HCT116 (cell line): ENCODE measurements at regions not wholly inside any gene's neighbourhood (a gene's known extent, or its start where the extent isn't known, plus 50 kb on each side); places are given as distances from the start of the nearest gene placed in this dataset.

Experiments
- ATAC-seq: fragments of 200-7000 bp; cut with Tn5 transposase; 2 replicates; pipeline ENCODE4 v1.9.1; 2020; ENCODE audit warnings: mild to moderate bottlenecking, moderate library complexity
- BruUV-seq: library from RNA; stranded (reverse); fragments of 400-500 nt; replicated peaks from 2 replicates; lab custom pipeline; 2021; lab: Mats Ljungman, UMichigan
- CTCF ChIA-PET: fragments of 300-600 bp; sonication (Branson Sonifier 250); formaldehyde crosslinking; loops from one replicate; lab custom pipeline; 2021; ENCODE audit warnings: antibody characterized with exemption; lab: Charles Lee
- POLR2A ChIA-PET: fragments of 300-600, 350-600 bp; sonication (Branson Sonifier 250); formaldehyde crosslinking; loops from one replicate; lab custom pipeline; 2021; ENCODE audit warnings: antibody characterized with exemption; lab: Charles Lee
- RAD21 ChIA-PET, 2 experiments: fragments of 300-600 bp; sonication (Branson Sonifier 250); formaldehyde crosslinking; loops; one replicate each; lab custom pipeline; 2023; ENCODE audit warnings: low total read pairs in 2 of 2; ENCODE audit not compliant: uncharacterized antibody in 2 of 2, unreplicated experiment in 2 of 2, low non-redundant PET in 1 of 2; lab: Charles Lee
- DNase-seq: peaks from one replicate; pipeline ENCODE4 v3.0.0-alpha.2; 2010; ENCODE audit warnings: low read depth, low spot score
- H2AFZ ChIP-seq: fragments of 200-600 bp; shearing (Covaris generic), sonication (generic); 2 replicates; pipeline ENCODE4 v1.6.1; 2017; ENCODE audit warnings: low read depth, mixed run types, mixed read lengths, antibody characterized with exemption, low read length; ENCODE audit not compliant: poor library complexity, severe bottlenecking
- H3K27ac ChIP-seq: 2 replicates; pipeline ENCODE4 v1.5.1; 2012; ENCODE audit warnings: low read depth, low read length
- H3K27me3 ChIP-seq: fragments of 200-600 bp; sonication (generic); 2 replicates; pipeline ENCODE4 v1.6.1; 2016; ENCODE audit warnings: mixed run types, low read length, mixed read lengths; ENCODE audit not compliant: insufficient read depth
- H3K36me3 ChIP-seq, 2 experiments: fragments of 200-500 bp in 1 of 2; fragments of 200-600 bp in 1 of 2; sonication (Bioruptor generic) in 1 of 2; sonication (generic) in 1 of 2; 2 replicates each; pipeline versions ENCODE4 v1.5.1 to v1.6.1; 2014 to 2016; ENCODE audit warnings: low read length in 2 of 2, inconsistent platforms in 1 of 2, mixed read lengths in 1 of 2, mixed run types in 1 of 2; ENCODE audit not compliant: insufficient read depth in 2 of 2, control insufficient read depth in 1 of 2
- H3K4me1 ChIP-seq, 2 experiments: fragments of 200-600 bp in 1 of 2; sonication (generic) in 1 of 2; 2 replicates each; pipeline versions ENCODE4 v1.5.1 to v1.6.1; 2012 to 2017; ENCODE audit warnings: low read length in 2 of 2, inconsistent platforms in 1 of 2, mild to moderate bottlenecking in 1 of 2, mixed read lengths in 1 of 2, mixed run types in 1 of 2, moderate library complexity in 1 of 2; ENCODE audit not compliant: insufficient read depth in 2 of 2, control insufficient read depth in 1 of 2
- H3K4me2 ChIP-seq: fragments of 200-600 bp; sonication (generic); 2 replicates; pipeline ENCODE4 v1.6.1; 2017; ENCODE audit warnings: mixed run types, low read length, mixed read lengths
- H3K4me3 ChIP-seq, 2 experiments: fragments of 200-600 bp in 1 of 2; sonication (generic) in 1 of 2; replicated peaks in 1 of 2; 2 replicates each; pipeline ENCODE4 v1.5.1; 2011 to 2016; ENCODE audit warnings: low read length in 2 of 2, control low read depth in 1 of 2, low read depth in 1 of 2, mild to moderate bottlenecking in 1 of 2, mixed read lengths in 1 of 2, mixed run types in 1 of 2
- H3K79me2 ChIP-seq: fragments of 200-600 bp; sonication (generic); 2 replicates; pipeline ENCODE4 v1.6.1; 2017; ENCODE audit warnings: mild to moderate bottlenecking, mixed run types, low read length, moderate library complexity, mixed read lengths; ENCODE audit not compliant: insufficient read depth
- H3K9ac ChIP-seq: fragments of 200-600 bp; sonication (generic); 2 replicates; pipeline ENCODE4 v1.6.1; 2016; ENCODE audit warnings: low read length, mixed read lengths
- H3K9me2 ChIP-seq: fragments of 200-600 bp; sonication (generic), shearing (Covaris generic); 2 replicates; pipeline ENCODE4 v1.6.1; 2017; ENCODE audit warnings: mixed run types, mild to moderate bottlenecking, moderate library complexity; ENCODE audit not compliant: insufficient read depth
- H3K9me3 ChIP-seq, 2 experiments: fragments of 200-500 bp in 1 of 2; fragments of 200-600 bp in 1 of 2; sonication (Bioruptor generic) in 1 of 2; sonication (generic) in 1 of 2; 2 replicates each; pipeline ENCODE4 v1.6.1; 2014 to 2017; ENCODE audit warnings: low read length in 2 of 2, mixed read lengths in 2 of 2, inconsistent platforms in 1 of 2, low read depth in 1 of 2, mild to moderate bottlenecking in 1 of 2, mixed run types in 1 of 2, moderate library complexity in 1 of 2; ENCODE audit not compliant: control insufficient read depth in 1 of 2, insufficient read depth in 1 of 2
- H4K20me1 ChIP-seq: fragments of 200-600 bp; sonication (generic), shearing (Covaris generic); 2 replicates; pipeline ENCODE4 v1.6.1; 2017; ENCODE audit warnings: mixed run types, mild to moderate bottlenecking, moderate library complexity; ENCODE audit not compliant: insufficient read depth
- CEBPB ChIP-seq: IDR thresholded peaks from 2 replicates; pipeline ENCODE4 v1.6.1; 2012; ENCODE audit warnings: low read depth
- CTCF ChIP-seq, 3 experiments: fragments of 200-600 bp in 1 of 3; sonication (generic) in 1 of 3; IDR thresholded peaks in 2 of 3; conservative IDR thresholded peaks in 1 of 3; 2 replicates each; pipeline ENCODE4 v1.5.1; 2012 to 2017; ENCODE audit warnings: low read depth in 2 of 3, low read length in 2 of 3, antibody characterized with exemption in 1 of 3, borderline replicate concordance in 1 of 3, control low read depth in 1 of 3, mild to moderate bottlenecking in 1 of 3, mixed read lengths in 1 of 3, mixed run types in 1 of 3, moderate library complexity in 1 of 3; ENCODE audit not compliant: insufficient read depth in 1 of 3
- EGR1 ChIP-seq: IDR thresholded peaks from 2 replicates; pipeline ENCODE4 v1.6.1; 2012; ENCODE audit warnings: low read depth
- EZH2 ChIP-seq: fragments of 200-600 bp; sonication (generic); IDR thresholded peaks from 2 replicates; pipeline ENCODE4 v1.6.1; 2017; ENCODE audit warnings: antibody characterized with exemption, mixed run types
- FOSL1 ChIP-seq: IDR thresholded peaks from 2 replicates; pipeline ENCODE4 v1.6.1; 2012; ENCODE audit warnings: low read depth
- MAX ChIP-seq: IDR thresholded peaks from 2 replicates; pipeline ENCODE4 v1.6.1; 2012
- POLR2A ChIP-seq: IDR thresholded peaks from 2 replicates; pipeline ENCODE4 v1.7.0; 2011; ENCODE audit warnings: borderline replicate concordance; ENCODE audit not compliant: insufficient read depth, insufficient read length; ENCODE audit errors: extremely low read depth
- RAD21 ChIP-seq: IDR thresholded peaks from 2 replicates; pipeline ENCODE4 v1.6.1; 2012; ENCODE audit warnings: low read depth, mild to moderate bottlenecking
- TCF7L2 ChIP-seq: IDR thresholded peaks from 2 replicates; pipeline ENCODE4 v1.7.0; 2011; ENCODE audit warnings: borderline replicate concordance, inconsistent platforms; ENCODE audit not compliant: insufficient read depth, insufficient read length; ENCODE audit errors: extremely low read depth
- ZFX ChIP-seq: fragments of 450-650 bp; IDR thresholded peaks from 2 replicates; pipeline ENCODE4 v1.6.1; 2017
- intact Hi-C: fragments of 100-400 bp; cut with micrococcal nuclease; formaldehyde crosslinking; loops from 2 replicates; pipeline ENCODE4 v1.10.0; 2022
- TF ChIP-seq, protein P1 (sequence below): IDR thresholded peaks from 2 replicates; pipeline ENCODE4 v1.6.1; 2012; ENCODE audit warnings: low read depth
- TF ChIP-seq, protein P2 (sequence below): IDR thresholded peaks from 2 replicates; pipeline ENCODE4 v1.6.1; 2012

DNA sequence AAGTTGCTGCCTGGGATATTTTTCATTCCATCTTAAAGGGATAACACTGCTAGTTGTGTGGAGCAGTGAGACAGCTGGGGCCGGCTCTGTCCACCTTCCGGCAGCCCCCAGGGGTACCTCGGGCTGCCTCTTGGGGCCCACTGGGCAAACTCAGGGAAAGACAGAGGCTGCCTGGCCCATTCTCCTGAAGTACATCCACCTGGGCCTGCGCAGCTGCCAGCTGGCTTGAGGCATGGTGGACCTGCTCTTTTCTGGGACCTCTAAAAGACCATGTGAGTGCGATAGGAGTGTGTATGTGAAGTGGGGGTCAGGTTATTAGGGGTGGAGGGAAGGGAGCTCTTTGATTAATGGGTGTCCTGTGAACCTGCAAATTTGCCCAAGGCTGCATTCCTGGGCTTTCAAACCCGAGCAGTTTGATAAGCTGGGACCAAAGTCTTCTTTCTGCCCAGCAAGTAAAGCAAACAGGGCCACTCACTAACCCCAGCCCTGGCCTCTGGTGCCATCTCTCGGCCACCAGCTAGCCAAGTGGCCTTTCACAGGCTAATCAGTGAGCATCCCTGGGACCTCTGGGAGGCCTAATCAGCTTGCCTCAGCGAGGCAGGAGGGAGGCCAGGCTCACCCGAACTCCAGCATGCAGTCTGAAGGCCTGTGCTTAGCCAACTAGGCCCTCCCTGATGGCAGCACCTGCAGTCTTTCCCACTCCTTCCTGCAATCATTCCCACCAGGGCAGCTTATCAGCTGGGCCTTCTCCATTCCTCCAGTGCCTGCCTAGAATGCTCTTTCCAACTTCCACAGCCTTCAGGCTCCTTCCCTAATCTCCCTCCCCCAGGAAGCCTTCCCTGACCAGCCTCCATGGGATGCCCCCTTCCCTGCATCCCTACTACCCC is 954.7 kb upstream of the ZNF722 start:
- Histone ChIP-seq H3K27ac (no peak overlapping the region), H3K9me3 (peaks cover 0 to 37% of the 10 kb centered on the region in 2 experiments; a peak in 2 of 4 replicates), H4K20me1 (no peaks in the 10 kb centered on the region), H3K4me3 (no peak overlapping the region), H3K79me2 (no peaks in the 10 kb centered on the region), H3K9ac (no peak overlapping the region), H3K36me3 (no peaks in the 10 kb centered on the region), H3K9me2 (no peaks in the 10 kb centered on the region), H3K27me3 (no peaks in the 10 kb centered on the region), H3K4me2 (no peak overlapping the region), H3K4me1 (no peaks in the 10 kb centered on the region), H2AFZ (no peak overlapping the region)
- CTCF ChIA-PET: no interaction called here
- no peak for TF ChIP-seq RAD21
- TF ChIP-seq, protein P1, sequence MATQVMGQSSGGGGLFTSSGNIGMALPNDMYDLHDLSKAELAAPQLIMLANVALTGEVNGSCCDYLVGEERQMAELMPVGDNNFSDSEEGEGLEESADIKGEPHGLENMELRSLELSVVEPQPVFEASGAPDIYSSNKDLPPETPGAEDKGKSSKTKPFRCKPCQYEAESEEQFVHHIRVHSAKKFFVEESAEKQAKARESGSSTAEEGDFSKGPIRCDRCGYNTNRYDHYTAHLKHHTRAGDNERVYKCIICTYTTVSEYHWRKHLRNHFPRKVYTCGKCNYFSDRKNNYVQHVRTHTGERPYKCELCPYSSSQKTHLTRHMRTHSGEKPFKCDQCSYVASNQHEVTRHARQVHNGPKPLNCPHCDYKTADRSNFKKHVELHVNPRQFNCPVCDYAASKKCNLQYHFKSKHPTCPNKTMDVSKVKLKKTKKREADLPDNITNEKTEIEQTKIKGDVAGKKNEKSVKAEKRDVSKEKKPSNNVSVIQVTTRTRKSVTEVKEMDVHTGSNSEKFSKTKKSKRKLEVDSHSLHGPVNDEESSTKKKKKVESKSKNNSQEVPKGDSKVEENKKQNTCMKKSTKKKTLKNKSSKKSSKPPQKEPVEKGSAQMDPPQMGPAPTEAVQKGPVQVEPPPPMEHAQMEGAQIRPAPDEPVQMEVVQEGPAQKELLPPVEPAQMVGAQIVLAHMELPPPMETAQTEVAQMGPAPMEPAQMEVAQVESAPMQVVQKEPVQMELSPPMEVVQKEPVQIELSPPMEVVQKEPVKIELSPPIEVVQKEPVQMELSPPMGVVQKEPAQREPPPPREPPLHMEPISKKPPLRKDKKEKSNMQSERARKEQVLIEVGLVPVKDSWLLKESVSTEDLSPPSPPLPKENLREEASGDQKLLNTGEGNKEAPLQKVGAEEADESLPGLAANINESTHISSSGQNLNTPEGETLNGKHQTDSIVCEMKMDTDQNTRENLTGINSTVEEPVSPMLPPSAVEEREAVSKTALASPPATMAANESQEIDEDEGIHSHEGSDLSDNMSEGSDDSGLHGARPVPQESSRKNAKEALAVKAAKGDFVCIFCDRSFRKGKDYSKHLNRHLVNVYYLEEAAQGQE: no peak
- intact Hi-C loops: no loop called here
- POLR2A ChIA-PET: no interaction called here
- BruUV-seq: no TSS peak
- ATAC-seq: no peak
- no peak for DNase-seq
- RAD21 ChIA-PET: no interaction called here

GRCh38 chr7:63044721-63045120 is 953.9 kb upstream of the ZNF722 start:
- no TSS peak for BruUV-seq
- DNase-seq (no peak), ATAC-seq (no peak)
- Histone ChIP-seq H3K4me1 (no peaks in the 10 kb centered on the region), H3K4me2 (no peak overlapping the region), H4K20me1 (no peaks in the 10 kb centered on the region), H3K4me3 (no peak overlapping the region), H3K79me2 (no peaks in the 10 kb centered on the region), H3K9ac (no peak overlapping the region), H3K36me3 (no peaks in the 10 kb centered on the region), H3K27ac (no peak overlapping the region), H3K9me2 (no peaks in the 10 kb centered on the region), H3K27me3 (no peaks in the 10 kb centered on the region), H2AFZ (no peak overlapping the region), H3K9me3 (peaks cover 0 to 35% of the 10 kb centered on the region in 2 experiments; a peak in 2 of 4 replicates)
- intact Hi-C loops: no loop called here
- ChIA-PET RAD21 (no interaction called here), POLR2A (no interaction called here), CTCF (no interaction called here)
- TF ChIP-seq, protein P2, sequence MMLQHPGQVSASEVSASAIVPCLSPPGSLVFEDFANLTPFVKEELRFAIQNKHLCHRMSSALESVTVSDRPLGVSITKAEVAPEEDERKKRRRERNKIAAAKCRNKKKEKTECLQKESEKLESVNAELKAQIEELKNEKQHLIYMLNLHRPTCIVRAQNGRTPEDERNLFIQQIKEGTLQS: no peak
- TF ChIP-seq TCF7L2 (no peak), MAX (no peak), POLR2A (no peak), FOSL1 (no peak), ZFX (no peak), RAD21 (no peak), CTCF (IDR thresholded peaks at IDR 0.05 in 2 of 3, conservative IDR thresholded peaks at IDR 0.05 in 1 of 3; ENCODE audit: borderline replicate concordance in 1 of 3, insufficient read depth in 1 of 3, low read depth in 2 of 3, low read length in 2 of 3) (no peak), EZH2 (no peak), EGR1 (no peak), CEBPB (no peak)
